ENCODE measurements at regions not wholly inside any gene's neighbourhood (a gene's known extent, or its start where the extent isn't known, plus 50 kb on each side); places are given as distances from the start of the nearest gene placed in this dataset.

DNA sequence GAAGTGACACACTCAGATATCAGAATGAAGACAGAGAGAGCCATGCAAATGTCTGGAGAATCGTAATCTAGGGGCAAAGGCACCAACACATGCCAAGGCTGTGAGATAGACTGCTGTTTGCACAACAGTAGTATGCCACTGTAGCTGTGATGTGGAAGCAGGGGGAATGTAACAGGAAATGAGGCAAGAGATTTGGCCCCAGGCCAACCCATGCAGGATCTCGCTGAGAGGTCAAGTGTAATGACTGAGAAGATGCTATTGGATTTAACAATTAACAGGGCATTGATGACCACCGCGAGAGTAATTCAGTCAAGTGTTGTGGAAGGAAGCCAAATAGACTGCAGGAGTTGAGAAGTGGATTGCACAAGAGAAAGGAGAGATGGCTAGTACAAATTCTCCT lies 107.3 kb upstream of the ST6GALNAC5 start:
- CTCF ChIA-PET = no interaction called here
- Histone ChIP-seq H3K27me3 (replicated peaks in 1 of 2; ENCODE audit: control insufficient read depth in 2 of 2, insufficient read depth in 2 of 2, low read length in 1 of 2) (no peaks in the 10 kb centered on the region), H3K4me2 (ENCODE audit: control insufficient read depth, insufficient read depth) (no peak overlapping the region), H2AFZ (ENCODE audit: control insufficient read depth, low read depth, low read length) (no peak overlapping the region), H3K9ac (ENCODE audit: control insufficient read depth, insufficient read depth, low read length) (no peak overlapping the region), H3K79me2 (ENCODE audit: control insufficient read depth, insufficient read depth, low read length) (no peaks in the 10 kb centered on the region), H3K4me1 (ENCODE audit: control insufficient read depth, insufficient read depth, low read length) (no peaks in the 10 kb centered on the region), H3K9me3 (replicated peaks; ENCODE audit: control insufficient read depth, insufficient read depth, low read length) (no peaks in the 10 kb centered on the region), H3K4me3 (no peak overlapping the region), H4K20me1 (ENCODE audit: control insufficient read depth, insufficient read depth) (no peaks in the 10 kb centered on the region), H3K27ac (ENCODE audit: control insufficient read depth, insufficient read depth) (no peak overlapping the region), H3K36me3 (ENCODE audit: control insufficient read depth in 2 of 2, insufficient read depth in 2 of 2, low read length in 1 of 2) (no peaks in the 10 kb centered on the region)
- POLR2A ChIA-PET = no interaction called here
- intact Hi-C loops (cut with micrococcal nuclease; ENCODE audit: unreplicated experiment) = no loop called here
- no peak for FAIRE-seq
- TF ChIP-seq, protein P1, sequence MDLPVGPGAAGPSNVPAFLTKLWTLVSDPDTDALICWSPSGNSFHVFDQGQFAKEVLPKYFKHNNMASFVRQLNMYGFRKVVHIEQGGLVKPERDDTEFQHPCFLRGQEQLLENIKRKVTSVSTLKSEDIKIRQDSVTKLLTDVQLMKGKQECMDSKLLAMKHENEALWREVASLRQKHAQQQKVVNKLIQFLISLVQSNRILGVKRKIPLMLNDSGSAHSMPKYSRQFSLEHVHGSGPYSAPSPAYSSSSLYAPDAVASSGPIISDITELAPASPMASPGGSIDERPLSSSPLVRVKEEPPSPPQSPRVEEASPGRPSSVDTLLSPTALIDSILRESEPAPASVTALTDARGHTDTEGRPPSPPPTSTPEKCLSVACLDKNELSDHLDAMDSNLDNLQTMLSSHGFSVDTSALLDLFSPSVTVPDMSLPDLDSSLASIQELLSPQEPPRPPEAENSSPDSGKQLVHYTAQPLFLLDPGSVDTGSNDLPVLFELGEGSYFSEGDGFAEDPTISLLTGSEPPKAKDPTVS (IDR thresholded peaks at IDR 0.05; ENCODE audit: low read depth, low read length) = no peak
- TF ChIP-seq SMAD5 (IDR thresholded peaks at IDR 0.05; ENCODE audit: low read depth) (no peak), NFIC (IDR thresholded peaks at IDR 0.05; ENCODE audit: low read depth, low read length) (no peak), RCOR1 (conservative IDR thresholded peaks at IDR 0.05; ENCODE audit: low read depth, low read length) (no peak), BHLHE40 (IDR thresholded peaks at IDR 0.05; ENCODE audit: borderline replicate concordance in 1 of 2, low read depth in 2 of 2, low read length in 1 of 2) (no peak), LARP7 (IDR thresholded peaks at IDR 0.05) (no peak), JUNB (IDR thresholded peaks at IDR 0.05) (no peak), NRF1 (conservative IDR thresholded peaks at IDR 0.05; ENCODE audit: low read depth, low read length) (no peak), IRF4 (IDR thresholded peaks at IDR 0.05; ENCODE audit: low read depth, low read length) (no peak), ZNF384 (IDR thresholded peaks at IDR 0.05; ENCODE audit: borderline replicate concordance, low read depth, low read length) (no peak)
- TF ChIP-seq, protein P2, sequence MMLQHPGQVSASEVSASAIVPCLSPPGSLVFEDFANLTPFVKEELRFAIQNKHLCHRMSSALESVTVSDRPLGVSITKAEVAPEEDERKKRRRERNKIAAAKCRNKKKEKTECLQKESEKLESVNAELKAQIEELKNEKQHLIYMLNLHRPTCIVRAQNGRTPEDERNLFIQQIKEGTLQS (IDR thresholded peaks at IDR 0.05; ENCODE audit: borderline replicate concordance, extremely low read depth, low read depth, low read length) = no peak
- SMC1A ChIA-PET (ENCODE audit: uncharacterized antibody, unreplicated experiment) = no interaction called here
- in situ Hi-C loops (cut with MboI) = no loop called here
- WGBS (ENCODE audit: insufficient coverage, insufficient replicate concordance, low lambda C conversion rate, missing lambda C conversion rate) = 17% methylated on average over 4 of the region's 4 CpGs
- RAD21 ChIA-PET (ENCODE audit: unreplicated experiment) = no interaction called here
- ATAC-seq = no peak
- BruUV-seq (replicated peaks) = no TSS peak
- DNase-seq (ENCODE audit: low read depth, low spot score) = no peak

All from GM12878 (cell line).